ENCODE measurements at regions not wholly inside any gene's neighbourhood (a gene's known extent, or its start where the extent isn't known, plus 50 kb on each side); places are given as distances from the start of the nearest gene placed in this dataset.

- Histone ChIP-seq H3K4me3 (no peak overlapping the region), H3K4me1 (no peaks in the 10 kb centered on the region), H3K9me3 (no peaks in the 10 kb centered on the region), H3K27ac (no peak overlapping the region), H3K4me2 (no peak overlapping the region)
- TF ChIP-seq NFE2L2 (conservative IDR thresholded peaks at IDR 0.05; ENCODE audit: low read length) (no peak), CTCF (IDR thresholded peaks at IDR 0.05) (no peak), BCL3 (IDR thresholded peaks at IDR 0.05) (no peak), HEYL (CRISPR knock-in tag; IDR thresholded peaks at IDR 0.05) (no peak), HMGXB4 (CRISPR knock-in tag; IDR thresholded peaks at IDR 0.05; ENCODE audit: borderline replicate concordance) (no peak), HOXB13 (CRISPR knock-in tag; IDR thresholded peaks at IDR 0.05; ENCODE audit: low read depth) (no peak), FOSB (CRISPR knock-in tag; IDR thresholded peaks at IDR 0.05) (no peak), TFCP2L1 (CRISPR knock-in tag; IDR thresholded peaks at IDR 0.05) (no peak), CHD4 (IDR thresholded peaks at IDR 0.05; ENCODE audit: borderline replicate concordance) (no peak), ATOH8 (CRISPR knock-in tag; IDR thresholded peaks at IDR 0.05; ENCODE audit: low read depth) (no peak), CBX8 (IDR thresholded peaks at IDR 0.05) (no peak), HOXA7 (CRISPR knock-in tag; IDR thresholded peaks at IDR 0.05) (no peak), E2F6 (IDR thresholded peaks at IDR 0.05; ENCODE audit: borderline replicate concordance, low read depth) (no peak)
- ATAC-seq (no peak), FAIRE-seq (no peak), DNase-seq (ENCODE audit: low read depth in 1 of 2, low spot score in 1 of 2) (no peak)
- CTCF ChIA-PET = no interaction called here
- POLR2A ChIA-PET = no interaction called here
- 22% methylated on average over 2 of the region's 3 CpGs for WGBS (ENCODE audit: missing lambda C conversion rate)
These were observed 114.0 kb downstream of the PCDH10 start for GRCh38 chr4:133263104-133263503.

- no peak for TF ChIP-seq ZC3H11A (IDR thresholded peaks at IDR 0.05)
- TF ChIP-seq FOSB (CRISPR knock-in tag; IDR thresholded peaks at IDR 0.05) = no peak
- no peak for TF ChIP-seq KDM1A (IDR thresholded peaks at IDR 0.05; ENCODE audit: low read depth)
- no peak for TF ChIP-seq SREBF2 (IDR thresholded peaks at IDR 0.05)
- TF ChIP-seq HOXB5 (CRISPR knock-in tag; IDR thresholded peaks at IDR 0.05) = no peak
- no peak for TF ChIP-seq HOXA7 (CRISPR knock-in tag; IDR thresholded peaks at IDR 0.05)
- no peak for TF ChIP-seq PHF8 (IDR thresholded peaks at IDR 0.05; ENCODE audit: borderline replicate concordance, low read depth)
- TF ChIP-seq TP53 (CRISPR knock-in tag; IDR thresholded peaks at IDR 0.05) = no peak
- no peak for TF ChIP-seq HDAC2 (IDR thresholded peaks at IDR 0.05)
- no peak for TF ChIP-seq NFE2L2 (conservative IDR thresholded peaks at IDR 0.05; ENCODE audit: low read length)
- ChIA-PET CTCF (no interaction called here), POLR2A (no interaction called here)
- DNase-seq (ENCODE audit: low read depth in 1 of 2, low spot score in 1 of 2) (no peak), ATAC-seq (no peak), FAIRE-seq (no peak)
- Histone ChIP-seq H3K4me3 (no peak overlapping the region), H3K9me3 (no peaks in the 10 kb centered on the region), H3K4me2 (no peak overlapping the region), H3K4me1 (no peaks in the 10 kb centered on the region), H3K27ac (no peak overlapping the region)
- 54% methylated on average over 2 of the region's 2 CpGs for WGBS (ENCODE audit: missing lambda C conversion rate)
These were observed 98.8 kb downstream of the PCDH10 start for GRCh38 chr4:133247861-133248260.

Measured in A549 (cell line).